B cell (primary cell): ENCODE measurements at regions not wholly inside any gene's neighbourhood (a gene's known extent, or its start where the extent isn't known, plus 50 kb on each side); places are given as distances from the start of the nearest gene placed in this dataset.

Source experiments
- ATAC-seq: fragments of 200-7000 bp; cut with Tn5 transposase; one replicate; pipeline ENCODE4 v1.10.0; 2021; ENCODE audit warnings: low read depth, mild to moderate bottlenecking, moderate number of reproducible peaks, moderate library complexity
- CTCF ChIA-PET: fragments of 350-600 bp; sonication (Branson Sonifier 250); formaldehyde crosslinking; loops from one replicate; lab custom pipeline; 2021; ENCODE audit warnings: antibody characterized with exemption, inconsistent platforms; lab: Charles Lee
- POLR2A ChIA-PET: fragments of 350-600 bp; sonication (Branson Sonifier 250); formaldehyde crosslinking; loops from one replicate; lab custom pipeline; 2021; ENCODE audit warnings: antibody characterized with exemption; lab: Charles Lee
- DNase-seq: peaks from one replicate; pipeline ENCODE4 v3.0.0; 2013
- H2AFZ ChIP-seq: 2 replicates; pipeline ENCODE4 v1.6.1; 2012; ENCODE audit warnings: mild to moderate bottlenecking, low read depth, low read length; ENCODE audit not compliant: insufficient read depth, poor library complexity, severe bottlenecking
- H3K27ac ChIP-seq, 2 donors: 1 replicate in 1 of 2; 2 replicates in 1 of 2; pipeline ENCODE4 v1.5.1; 2012 to 2013; ENCODE audit warnings: low read length in 2 of 2, mild to moderate bottlenecking in 2 of 2, moderate library complexity in 1 of 2
- H3K27me3 ChIP-seq, 4 experiments: fragments of 200-600 bp in 1 of 4; sonication (generic) in 1 of 4; replicated peaks in 1 of 4; 1 replicate in 2 of 4; 2 replicates in 2 of 4; pipeline versions ENCODE4 v1.6.1 to v1.7.0; 2013 to 2016; ENCODE audit warnings: low read length in 3 of 4, mild to moderate bottlenecking in 2 of 4, mixed read lengths in 1 of 4, moderate library complexity in 1 of 4; ENCODE audit not compliant: insufficient read depth in 4 of 4, control insufficient read depth in 3 of 4; ENCODE audit errors: control extremely low read depth in 1 of 4
- H3K36me3 ChIP-seq, 2 experiments: replicated peaks in 1 of 2; 1 replicate in 1 of 2; 2 replicates in 1 of 2; pipeline versions ENCODE4 v1.6.1 to v1.7.1; 2013; ENCODE audit warnings: low read length in 1 of 2; ENCODE audit not compliant: insufficient read depth in 2 of 2, control insufficient read depth in 1 of 2; ENCODE audit errors: control extremely low read depth in 1 of 2, extremely low read depth in 1 of 2
- H3K4me1 ChIP-seq, 2 donors: fragments of 200-600 bp in 1 of 2; sonication (generic) in 1 of 2; 1 replicate in 1 of 2; 2 replicates in 1 of 2; pipeline versions ENCODE4 v1.5.1 to v1.6.1; 2013 to 2017; ENCODE audit warnings: low read length in 2 of 2; ENCODE audit not compliant: control insufficient read depth in 2 of 2, insufficient read depth in 2 of 2
- H3K4me2 ChIP-seq: replicated peaks from 2 replicates; pipeline ENCODE3; 2012; ENCODE audit warnings: mild to moderate bottlenecking, low read depth, low read length; ENCODE audit not compliant: poor library complexity, severe bottlenecking
- H3K4me3 ChIP-seq, 5 experiments: fragments of 200-600 bp in 1 of 5; sonication (generic) in 1 of 5; 1 replicate in 3 of 5; 2 replicates in 2 of 5; pipeline versions ENCODE4 v1.5.1 to v1.7.0; 2011 to 2016; ENCODE audit warnings: low read length in 4 of 5, mild to moderate bottlenecking in 4 of 5, low read depth in 2 of 5, control low read depth in 1 of 5, moderate library complexity in 1 of 5; ENCODE audit not compliant: insufficient read depth in 1 of 5; ENCODE audit errors: control extremely low read depth in 1 of 5, extremely low read depth in 1 of 5
- H3K79me2 ChIP-seq: fragments of 200-600 bp; sonication (generic); one replicate; pipeline ENCODE4 v1.6.0; 2016; ENCODE audit warnings: low read length; ENCODE audit not compliant: control insufficient read depth, insufficient read depth
- H3K9ac ChIP-seq: fragments of 200-600 bp; sonication (generic); 2 replicates; pipeline ENCODE4 v1.6.1; 2017; ENCODE audit warnings: mild to moderate bottlenecking, low read length, moderate library complexity
- H3K9me3 ChIP-seq, 3 donors: one replicate each; pipeline versions ENCODE4 v1.6.1 to v1.7.1; 2013; ENCODE audit warnings: low read length in 2 of 3; ENCODE audit not compliant: control insufficient read depth in 2 of 3, insufficient read depth in 1 of 3; ENCODE audit errors: control extremely low read depth in 1 of 3
- H4K20me1 ChIP-seq: 2 replicates; pipeline ENCODE4 v1.6.0; 2012; ENCODE audit warnings: mild to moderate bottlenecking, low read length; ENCODE audit not compliant: insufficient read depth, control insufficient read depth, poor library complexity, severe bottlenecking
- H3K27ac Mint-ChIP-seq: one replicate; pipeline ENCODE4 v1.8.0; 2021; ENCODE audit warnings: mixed read lengths
- H3K27me3 Mint-ChIP-seq: one replicate; pipeline ENCODE4 v1.8.0; 2021; ENCODE audit warnings: mixed read lengths
- H3K4me1 Mint-ChIP-seq: one replicate; pipeline ENCODE4 v1.8.0; 2021; ENCODE audit warnings: mixed read lengths
- H3K4me3 Mint-ChIP-seq: one replicate; pipeline ENCODE4 v1.8.0; 2021; ENCODE audit warnings: mixed read lengths
- H3K9me3 Mint-ChIP-seq: one replicate; pipeline ENCODE4 v1.8.0; 2022; ENCODE audit warnings: mixed read lengths; ENCODE audit not compliant: insufficient read depth
- EZH2 ChIP-seq: IDR thresholded peaks from 2 replicates; pipeline ENCODE4 v1.6.1; 2012; ENCODE audit warnings: borderline replicate concordance, low read depth, mild to moderate bottlenecking, moderate library complexity, low read length; ENCODE audit not compliant: insufficient read depth, poor library complexity, severe bottlenecking
- WGBS: methylation state at CpG from one replicate; pipeline ENCODE4 v1.1.5; 2013; ENCODE audit warnings: missing lambda C conversion rate; ENCODE audit not compliant: insufficient coverage; 5-methylcytosine and 5-hydroxymethylcytosine counted together
- intact Hi-C: fragments of 100-400 bp; cut with micrococcal nuclease; formaldehyde crosslinking; loops from one replicate; pipeline ENCODE4 v1.10.0; 2022
- TF ChIP-seq, protein P1 (sequence below): fragments of 200-600 bp; IDR thresholded peaks from one replicate; pipeline ENCODE4 v1.8.0; 2022; ENCODE audit warnings: antibody characterized with exemption, mild to moderate bottlenecking

DNA sequence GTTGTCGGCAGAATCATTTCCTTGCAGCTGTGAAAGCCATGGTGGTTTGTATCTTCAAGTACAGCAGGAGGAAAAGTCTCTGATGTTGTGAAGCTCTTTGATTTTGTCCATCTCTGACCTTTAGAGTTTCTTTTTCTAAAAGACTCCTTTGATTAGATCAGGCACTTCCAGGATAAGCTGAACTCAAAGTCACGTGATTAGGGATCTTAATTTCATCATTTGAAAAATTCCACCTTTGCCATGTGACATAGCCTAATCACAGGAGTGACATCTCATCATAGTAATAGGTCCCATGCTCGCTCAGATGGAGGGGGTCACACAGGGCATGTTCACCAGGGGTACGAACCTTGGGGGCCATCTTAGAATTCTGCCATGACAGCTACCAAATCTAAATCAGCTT lies 441.5 kb upstream of the CDH4 start:
- ATAC-seq: no peak
- WGBS: 87% methylated on average over 3 of the region's 4 CpGs
- intact Hi-C loops: no loop called here
- TF ChIP-seq EZH2: no peak
- TF ChIP-seq, protein P1, sequence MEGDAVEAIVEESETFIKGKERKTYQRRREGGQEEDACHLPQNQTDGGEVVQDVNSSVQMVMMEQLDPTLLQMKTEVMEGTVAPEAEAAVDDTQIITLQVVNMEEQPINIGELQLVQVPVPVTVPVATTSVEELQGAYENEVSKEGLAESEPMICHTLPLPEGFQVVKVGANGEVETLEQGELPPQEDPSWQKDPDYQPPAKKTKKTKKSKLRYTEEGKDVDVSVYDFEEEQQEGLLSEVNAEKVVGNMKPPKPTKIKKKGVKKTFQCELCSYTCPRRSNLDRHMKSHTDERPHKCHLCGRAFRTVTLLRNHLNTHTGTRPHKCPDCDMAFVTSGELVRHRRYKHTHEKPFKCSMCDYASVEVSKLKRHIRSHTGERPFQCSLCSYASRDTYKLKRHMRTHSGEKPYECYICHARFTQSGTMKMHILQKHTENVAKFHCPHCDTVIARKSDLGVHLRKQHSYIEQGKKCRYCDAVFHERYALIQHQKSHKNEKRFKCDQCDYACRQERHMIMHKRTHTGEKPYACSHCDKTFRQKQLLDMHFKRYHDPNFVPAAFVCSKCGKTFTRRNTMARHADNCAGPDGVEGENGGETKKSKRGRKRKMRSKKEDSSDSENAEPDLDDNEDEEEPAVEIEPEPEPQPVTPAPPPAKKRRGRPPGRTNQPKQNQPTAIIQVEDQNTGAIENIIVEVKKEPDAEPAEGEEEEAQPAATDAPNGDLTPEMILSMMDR: no peak
- H3K9ac ChIP-seq: no peak overlapping the region
- no peaks in the 10 kb centered on the region for H3K79me2 ChIP-seq
- no peak overlapping the region for H2AFZ ChIP-seq
- ChIA-PET POLR2A (no interaction called here), CTCF (no interaction called here)
- Mint-ChIP-seq H3K4me3 (no peak overlapping the region), H3K4me1 (no peaks in the 10 kb centered on the region), H3K27ac (no peak overlapping the region), H3K27me3 (no peaks in the 10 kb centered on the region), H3K9me3 (no peaks in the 10 kb centered on the region)
- no peak for DNase-seq
- H4K20me1 ChIP-seq: no peaks in the 10 kb centered on the region
- no peak overlapping the region for H3K27ac ChIP-seq
- H3K4me1 ChIP-seq: no peaks in the 10 kb centered on the region
- peaks cover 0 to 19% (median 0%) of the 10 kb centered on the region in 3 donors for H3K9me3 ChIP-seq
- no peak overlapping the region for H3K4me3 ChIP-seq
- no peak overlapping the region for H3K4me2 ChIP-seq
- H3K27me3 ChIP-seq: no peaks in the 10 kb centered on the region
- H3K36me3 ChIP-seq: no peaks in the 10 kb centered on the region

DNA sequence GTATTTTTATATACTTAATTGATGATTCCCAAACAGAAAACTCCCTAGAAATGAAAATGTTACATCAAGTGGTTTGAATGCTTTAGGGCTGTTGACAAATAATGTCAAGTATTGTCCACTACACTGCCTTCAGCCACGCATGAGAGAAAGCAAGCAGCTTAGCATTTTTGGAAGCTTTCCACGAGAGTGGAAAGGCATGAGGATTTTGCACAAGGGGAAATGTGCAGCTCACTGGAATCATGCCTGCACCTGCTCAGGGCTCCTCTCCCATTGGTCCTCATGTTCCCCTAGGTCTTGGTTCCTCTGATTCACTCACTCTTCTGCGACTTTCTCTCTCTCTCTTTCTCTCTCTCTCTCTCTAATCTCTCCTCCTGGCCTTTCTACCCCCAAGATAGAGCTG lies 439.5 kb upstream of the CDH4 start:
- no peaks in the 10 kb centered on the region for H3K4me1 Mint-ChIP-seq
- WGBS: 82% methylated on average over 2 of the region's 3 CpGs
- TF ChIP-seq, protein P1: no peak
- TF ChIP-seq EZH2: no peak
- intact Hi-C loops: no loop called here
- no peaks in the 10 kb centered on the region for H3K27me3 ChIP-seq
- H3K9me3 Mint-ChIP-seq: no peaks in the 10 kb centered on the region
- H3K79me2 ChIP-seq: no peaks in the 10 kb centered on the region
- no peak overlapping the region for H2AFZ ChIP-seq
- H4K20me1 ChIP-seq: no peaks in the 10 kb centered on the region
- POLR2A ChIA-PET: no interaction called here
- H3K27ac ChIP-seq: no peak overlapping the region
- H3K4me3 ChIP-seq: no peak overlapping the region
- no peaks in the 10 kb centered on the region for H3K27me3 Mint-ChIP-seq
- ATAC-seq (no peak), DNase-seq (no peak)
- no peak overlapping the region for H3K9ac ChIP-seq
- H3K36me3 ChIP-seq: no peaks in the 10 kb centered on the region
- no peak overlapping the region for H3K27ac Mint-ChIP-seq
- H3K9me3 ChIP-seq: peaks cover 0 to 23% (median 0%) of the 10 kb centered on the region in 3 donors
- CTCF ChIA-PET: no interaction called here
- no peak overlapping the region for H3K4me2 ChIP-seq
- H3K4me3 Mint-ChIP-seq: no peak overlapping the region
- no peaks in the 10 kb centered on the region for H3K4me1 ChIP-seq
